ENCODE measurements at regions not wholly inside any gene's neighbourhood (a gene's known extent, or its start where the extent isn't known, plus 50 kb on each side); places are given as distances from the start of the nearest gene placed in this dataset.

DNA sequence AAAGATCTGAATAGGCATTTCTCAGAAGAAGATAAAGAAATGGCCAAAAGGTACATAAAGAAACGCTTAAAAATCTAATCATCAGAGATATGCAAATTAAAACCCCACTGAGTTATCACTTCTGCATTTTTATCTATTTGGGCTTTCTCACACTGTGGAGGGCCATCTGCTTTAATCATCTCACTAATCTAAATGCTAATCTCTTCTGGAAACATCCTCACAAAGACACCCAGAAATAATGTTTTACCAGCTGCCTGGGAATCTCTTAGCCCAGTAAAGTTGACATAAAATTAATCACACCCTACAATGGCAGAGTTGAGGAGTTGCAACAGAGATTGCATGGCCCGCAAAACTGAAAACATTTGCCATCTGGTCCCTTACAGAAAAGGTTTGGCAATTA is 407.9 kb upstream of the CYLC2 start:
- Histone ChIP-seq H3K36me3 (ENCODE audit: control insufficient read depth in 4 of 4, insufficient read depth in 4 of 4, low read length in 3 of 4) (no peaks in the 10 kb centered on the region), H3K4me3 (ENCODE audit: control insufficient read depth in 1 of 7, extremely low read depth in 1 of 7, insufficient read depth in 4 of 7, low read depth in 2 of 7, low read length in 6 of 7) (no peak overlapping the region), H3K9me3 (ENCODE audit: control extremely low read depth in 1 of 5, control insufficient read depth in 4 of 5, insufficient read depth in 2 of 5, low read depth in 1 of 5, low read length in 4 of 5) (no peaks in the 10 kb centered on the region), H3K27ac (ENCODE audit: insufficient read depth in 1 of 2, low read depth in 1 of 2, low read length in 2 of 2, poor library complexity in 1 of 2, severe bottlenecking in 2 of 2) (no peak overlapping the region), H3K27me3 (replicated peaks in 2 of 5; ENCODE audit: control insufficient read depth in 4 of 5, insufficient read depth in 5 of 5, low read length in 4 of 5) (no peaks in the 10 kb centered on the region), H3K4me1 (ENCODE audit: control extremely low read depth in 1 of 4, control insufficient read depth in 4 of 4, insufficient read depth in 4 of 4, low read length in 3 of 4) (no peaks in the 10 kb centered on the region)
- ChIA-PET CTCF (no interaction called here), POLR2A (no interaction called here)
- WGBS (ENCODE audit: insufficient coverage) = 21% methylated on average over 2 of the region's 2 CpGs
- no peak for DNase-seq

DNA sequence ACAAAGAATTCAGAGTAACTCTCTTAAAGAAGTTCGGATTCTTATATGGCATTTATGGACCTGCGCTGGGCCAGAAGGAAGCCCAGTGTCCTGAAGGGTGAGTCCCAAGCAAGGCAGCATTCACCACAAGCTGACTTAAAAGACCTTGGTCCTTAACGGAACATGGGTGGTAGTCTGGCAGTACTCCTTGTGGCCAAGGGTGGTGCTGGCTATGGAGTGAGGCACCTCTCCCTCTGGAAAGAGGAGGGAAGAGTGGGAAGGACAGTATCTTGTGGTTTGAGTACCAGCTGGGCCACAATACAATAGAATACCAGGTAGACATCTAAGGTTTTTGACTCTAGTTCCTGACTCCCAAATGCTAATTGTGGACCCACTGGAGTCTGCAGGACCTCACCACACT is 425.7 kb upstream of the CYLC2 start:
- H3K27me3 ChIP-seq (replicated peaks in 2 of 5; ENCODE audit: control insufficient read depth in 4 of 5, insufficient read depth in 5 of 5, low read length in 4 of 5) = no peaks in the 10 kb centered on the region
- H3K4me1 ChIP-seq (ENCODE audit: control extremely low read depth in 1 of 4, control insufficient read depth in 4 of 4, insufficient read depth in 4 of 4, low read length in 3 of 4) = no peaks in the 10 kb centered on the region
- no peak for DNase-seq
- H3K4me3 ChIP-seq (ENCODE audit: control insufficient read depth in 1 of 7, extremely low read depth in 1 of 7, insufficient read depth in 4 of 7, low read depth in 2 of 7, low read length in 6 of 7) = no peak overlapping the region
- H3K36me3 ChIP-seq (ENCODE audit: control insufficient read depth in 4 of 4, insufficient read depth in 4 of 4, low read length in 3 of 4) = no peaks in the 10 kb centered on the region
- ChIA-PET POLR2A (no interaction called here), CTCF (no interaction called here)
- H3K27ac ChIP-seq (ENCODE audit: insufficient read depth in 1 of 2, low read depth in 1 of 2, low read length in 2 of 2, poor library complexity in 1 of 2, severe bottlenecking in 2 of 2) = no peak overlapping the region
- 100% methylated on average over 3 of the region's 3 CpGs for WGBS (ENCODE audit: insufficient coverage)
- H3K9me3 ChIP-seq (ENCODE audit: control extremely low read depth in 1 of 5, control insufficient read depth in 4 of 5, insufficient read depth in 2 of 5, low read depth in 1 of 5, low read length in 4 of 5) = no peaks in the 10 kb centered on the region

DNA sequence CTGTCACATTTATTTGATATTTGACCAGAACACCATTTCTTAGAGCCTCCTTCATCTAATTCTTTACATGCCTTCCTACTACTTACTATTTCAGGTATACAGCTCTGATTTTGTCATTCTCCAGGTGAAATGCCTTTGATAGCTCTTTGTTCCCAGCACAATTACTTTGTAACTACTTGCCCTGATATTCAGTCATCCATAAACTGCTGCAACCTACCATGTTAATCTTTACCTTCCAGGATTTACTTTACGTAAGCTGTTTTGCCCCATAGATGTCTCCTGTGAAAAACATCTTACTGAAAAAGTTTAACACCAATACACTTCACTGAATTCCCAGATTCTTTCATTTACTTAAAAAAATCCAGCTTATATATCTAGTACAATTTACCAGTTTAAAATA is 443.8 kb upstream of the CYLC2 start:
- 100% methylated on average over 1 of the region's 1 CpG for WGBS (ENCODE audit: insufficient coverage)
- no peaks in the 10 kb centered on the region for H3K36me3 ChIP-seq (ENCODE audit: control insufficient read depth in 4 of 4, insufficient read depth in 4 of 4, low read length in 3 of 4)
- H3K9me3 ChIP-seq (ENCODE audit: control extremely low read depth in 1 of 5, control insufficient read depth in 4 of 5, insufficient read depth in 2 of 5, low read depth in 1 of 5, low read length in 4 of 5) = peaks cover 0 to 11% (median 0%) of the 10 kb centered on the region in 5 experiments
- H3K4me3 ChIP-seq (ENCODE audit: control insufficient read depth in 1 of 7, extremely low read depth in 1 of 7, insufficient read depth in 4 of 7, low read depth in 2 of 7, low read length in 6 of 7) = no peak overlapping the region
- no peaks in the 10 kb centered on the region for H3K4me1 ChIP-seq (ENCODE audit: control extremely low read depth in 1 of 4, control insufficient read depth in 4 of 4, insufficient read depth in 4 of 4, low read length in 3 of 4)
- CTCF ChIA-PET = no interaction called here
- DNase-seq = no peak
- no peak overlapping the region for H3K27ac ChIP-seq (ENCODE audit: insufficient read depth in 1 of 2, low read depth in 1 of 2, low read length in 2 of 2, poor library complexity in 1 of 2, severe bottlenecking in 2 of 2)
- POLR2A ChIA-PET = no interaction called here
- no peaks in the 10 kb centered on the region for H3K27me3 ChIP-seq (replicated peaks in 2 of 5; ENCODE audit: control insufficient read depth in 4 of 5, insufficient read depth in 5 of 5, low read length in 4 of 5)

DNA sequence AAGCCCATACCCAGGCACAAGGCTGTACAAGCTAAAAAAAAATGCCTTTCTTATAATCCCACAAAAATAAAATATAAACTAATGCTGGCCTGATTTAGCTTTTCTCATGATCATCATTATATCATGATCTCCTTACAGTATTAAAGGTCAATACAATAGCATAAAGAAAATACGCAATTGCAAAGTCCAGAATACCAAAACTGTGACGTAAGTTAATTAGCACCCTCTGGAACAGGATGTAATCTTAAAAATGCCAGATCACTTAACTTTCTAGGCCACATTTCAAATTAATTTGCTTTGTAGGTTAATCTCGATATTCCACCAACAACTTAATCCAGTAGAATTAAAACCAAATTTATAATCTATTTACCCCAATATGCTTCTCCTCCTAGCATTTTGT is 444.2 kb upstream of the CYLC2 start:
- 100% methylated on average over 3 of the region's 3 CpGs for WGBS (ENCODE audit: insufficient coverage)
- Histone ChIP-seq H3K27me3 (replicated peaks in 2 of 5; ENCODE audit: control insufficient read depth in 4 of 5, insufficient read depth in 5 of 5, low read length in 4 of 5) (no peaks in the 10 kb centered on the region), H3K4me3 (ENCODE audit: control insufficient read depth in 1 of 7, extremely low read depth in 1 of 7, insufficient read depth in 4 of 7, low read depth in 2 of 7, low read length in 6 of 7) (no peak overlapping the region), H3K36me3 (ENCODE audit: control insufficient read depth in 4 of 4, insufficient read depth in 4 of 4, low read length in 3 of 4) (no peaks in the 10 kb centered on the region), H3K27ac (ENCODE audit: insufficient read depth in 1 of 2, low read depth in 1 of 2, low read length in 2 of 2, poor library complexity in 1 of 2, severe bottlenecking in 2 of 2) (no peak overlapping the region), H3K9me3 (ENCODE audit: control extremely low read depth in 1 of 5, control insufficient read depth in 4 of 5, insufficient read depth in 2 of 5, low read depth in 1 of 5, low read length in 4 of 5) (peaks cover 0 to 11% (median 0%) of the 10 kb centered on the region in 5 experiments), H3K4me1 (ENCODE audit: control extremely low read depth in 1 of 4, control insufficient read depth in 4 of 4, insufficient read depth in 4 of 4, low read length in 3 of 4) (no peaks in the 10 kb centered on the region)
- no peak for DNase-seq
- ChIA-PET POLR2A (interaction anchor here (0.6 kb wide), 1 partner anchor 38 kb away, joined by 3 read pairs; no protein-coding TSS in a partner anchor), CTCF (no interaction called here)

DNA sequence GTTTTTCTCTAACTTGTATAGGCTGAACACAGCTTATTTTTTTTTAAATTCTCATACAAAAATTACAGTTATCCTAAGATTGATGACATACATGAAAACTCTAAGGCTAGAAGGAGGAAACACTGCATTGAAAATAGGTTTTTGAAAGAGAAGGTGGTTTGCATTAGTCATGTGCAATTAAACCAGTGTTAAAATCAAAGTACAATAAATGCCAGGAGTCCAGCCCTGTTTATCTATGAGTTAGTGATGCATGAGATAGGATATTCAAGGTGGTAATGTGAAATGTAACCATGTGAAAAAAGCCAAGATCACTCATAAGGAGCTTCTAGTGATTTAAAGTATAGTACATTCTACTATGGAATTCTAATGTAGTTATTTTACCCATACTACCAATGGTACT is 444.9 kb upstream of the CYLC2 start:
- Histone ChIP-seq H3K4me3 (ENCODE audit: control insufficient read depth in 1 of 7, extremely low read depth in 1 of 7, insufficient read depth in 4 of 7, low read depth in 2 of 7, low read length in 6 of 7) (no peak overlapping the region), H3K27ac (ENCODE audit: insufficient read depth in 1 of 2, low read depth in 1 of 2, low read length in 2 of 2, poor library complexity in 1 of 2, severe bottlenecking in 2 of 2) (no peak overlapping the region), H3K36me3 (ENCODE audit: control insufficient read depth in 4 of 4, insufficient read depth in 4 of 4, low read length in 3 of 4) (no peaks in the 10 kb centered on the region), H3K9me3 (ENCODE audit: control extremely low read depth in 1 of 5, control insufficient read depth in 4 of 5, insufficient read depth in 2 of 5, low read depth in 1 of 5, low read length in 4 of 5) (peaks cover 0 to 11% (median 0%) of the 10 kb centered on the region in 5 experiments), H3K27me3 (replicated peaks in 2 of 5; ENCODE audit: control insufficient read depth in 4 of 5, insufficient read depth in 5 of 5, low read length in 4 of 5) (no peaks in the 10 kb centered on the region), H3K4me1 (ENCODE audit: control extremely low read depth in 1 of 4, control insufficient read depth in 4 of 4, insufficient read depth in 4 of 4, low read length in 3 of 4) (no peaks in the 10 kb centered on the region)
- ChIA-PET POLR2A (interaction anchor here (0.6 kb wide), 2 partner anchors 26 to 39 kb away, joined by 3 read pairs; no protein-coding TSS in a partner anchor), CTCF (no interaction called here)
- no peak for DNase-seq

DNA sequence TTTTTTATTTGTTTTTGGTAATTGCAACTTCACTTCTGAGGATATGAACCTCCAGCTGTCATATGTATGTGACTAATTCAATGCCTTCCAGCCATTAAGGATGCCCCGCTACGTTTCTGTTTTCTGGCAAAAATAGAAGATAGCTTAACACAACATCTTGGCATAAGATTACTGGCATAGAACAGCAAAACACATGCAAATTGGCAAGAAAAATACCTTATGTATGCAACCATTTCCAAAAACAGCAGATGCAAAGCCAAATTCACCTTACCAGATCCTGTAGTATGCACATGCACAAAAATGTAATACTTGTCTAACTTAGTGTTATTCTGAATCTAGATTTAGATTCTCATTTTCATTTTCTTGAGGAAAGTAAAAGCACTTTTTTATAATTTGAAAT is 461.1 kb upstream of the CYLC2 start:
- H3K9me3 ChIP-seq (ENCODE audit: control extremely low read depth in 1 of 5, control insufficient read depth in 4 of 5, insufficient read depth in 2 of 5, low read depth in 1 of 5, low read length in 4 of 5) = peaks cover 0 to 2% (median 0%) of the 10 kb centered on the region in 5 experiments
- WGBS (ENCODE audit: insufficient coverage) = no CpG with 5 or more reads among the region's 2 CpGs
- DNase-seq = no peak
- POLR2A ChIA-PET = no interaction called here
- CTCF ChIA-PET = no interaction called here
- no peaks in the 10 kb centered on the region for H3K36me3 ChIP-seq (ENCODE audit: control insufficient read depth in 4 of 4, insufficient read depth in 4 of 4, low read length in 3 of 4)
- no peaks in the 10 kb centered on the region for H3K4me1 ChIP-seq (ENCODE audit: control extremely low read depth in 1 of 4, control insufficient read depth in 4 of 4, insufficient read depth in 4 of 4, low read length in 3 of 4)
- no peak overlapping the region for H3K4me3 ChIP-seq (ENCODE audit: control insufficient read depth in 1 of 7, extremely low read depth in 1 of 7, insufficient read depth in 4 of 7, low read depth in 2 of 7, low read length in 6 of 7)
- H3K27me3 ChIP-seq (replicated peaks in 2 of 5; ENCODE audit: control insufficient read depth in 4 of 5, insufficient read depth in 5 of 5, low read length in 4 of 5) = no peaks in the 10 kb centered on the region
- no peak overlapping the region for H3K27ac ChIP-seq (ENCODE audit: insufficient read depth in 1 of 2, low read depth in 1 of 2, low read length in 2 of 2, poor library complexity in 1 of 2, severe bottlenecking in 2 of 2)

DNA sequence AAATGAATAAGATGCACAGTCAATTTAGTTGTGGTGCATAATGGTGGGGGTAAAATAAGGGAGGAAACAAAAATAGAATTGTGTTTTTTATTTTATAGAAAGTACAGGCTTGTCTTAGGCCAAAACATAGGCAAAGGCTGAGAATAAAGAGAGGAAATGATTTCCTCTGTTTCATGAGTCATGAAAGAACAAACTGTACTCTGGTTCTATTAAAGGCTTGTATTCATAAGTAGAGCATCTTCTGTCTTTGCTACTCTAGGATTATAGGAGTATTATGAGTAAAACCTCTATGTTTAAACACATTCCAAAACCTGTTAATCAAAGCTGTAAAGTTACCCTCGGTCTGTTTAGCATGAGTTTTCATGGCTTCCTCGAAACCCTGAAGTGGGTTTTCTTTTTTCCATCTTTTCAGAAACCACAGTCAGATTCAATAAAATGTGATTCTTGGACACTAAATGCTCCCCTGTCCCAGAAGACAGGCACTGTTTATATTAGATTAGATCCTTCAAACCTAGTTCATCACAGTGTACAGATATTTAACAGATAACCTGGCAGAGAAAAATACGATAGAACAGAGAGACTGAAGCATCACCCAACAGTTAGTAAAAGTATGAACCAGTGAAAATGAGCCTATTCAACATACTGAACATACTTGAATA is 473.9 kb upstream of the CYLC2 start:
- CTCF ChIA-PET = no interaction called here

More for the DNA sequence above, 473.9 kb upstream of the CYLC2 start:
- H3K4me1 ChIP-seq (ENCODE audit: control extremely low read depth in 1 of 4, control insufficient read depth in 4 of 4, insufficient read depth in 4 of 4, low read length in 3 of 4) = no peaks in the 10 kb centered on the region
- 100% methylated on average over 2 of the region's 3 CpGs for WGBS (ENCODE audit: insufficient coverage)
- H3K27ac ChIP-seq (ENCODE audit: insufficient read depth in 1 of 2, low read depth in 1 of 2, low read length in 2 of 2, poor library complexity in 1 of 2, severe bottlenecking in 2 of 2) = no peak overlapping the region
- DNase-seq = no peak
- H3K9me3 ChIP-seq (ENCODE audit: control extremely low read depth in 1 of 5, control insufficient read depth in 4 of 5, insufficient read depth in 2 of 5, low read depth in 1 of 5, low read length in 4 of 5) = no peaks in the 10 kb centered on the region
- H3K4me3 ChIP-seq (ENCODE audit: control insufficient read depth in 1 of 7, extremely low read depth in 1 of 7, insufficient read depth in 4 of 7, low read depth in 2 of 7, low read length in 6 of 7) = no peak overlapping the region
- no peaks in the 10 kb centered on the region for H3K27me3 ChIP-seq (replicated peaks in 2 of 5; ENCODE audit: control insufficient read depth in 4 of 5, insufficient read depth in 5 of 5, low read length in 4 of 5)
- POLR2A ChIA-PET = no interaction called here
- no peaks in the 10 kb centered on the region for H3K36me3 ChIP-seq (ENCODE audit: control insufficient read depth in 4 of 4, insufficient read depth in 4 of 4, low read length in 3 of 4)

Measured in common myeloid progenitor, CD34-positive (primary cell).